ENCODE measurements at regions not wholly inside any gene's neighbourhood (a gene's known extent, or its start where the extent isn't known, plus 50 kb on each side); places are given as distances from the start of the nearest gene placed in this dataset.

- no peak for TF ChIP-seq CTCF (IDR thresholded peaks at IDR 0.05; ENCODE audit: low read depth, low read length)
- no peak for TF ChIP-seq EZH2phosphoT487 (IDR thresholded peaks at IDR 0.05; ENCODE audit: low read depth)
Observed at GRCh38 chr17:13171790-13172189, 154.0 kb upstream of the ELAC2 start.
